KBM-7 (cell line): ENCODE measurements at regions not wholly inside any gene's neighbourhood (a gene's known extent, or its start where the extent isn't known, plus 50 kb on each side); places are given as distances from the start of the nearest gene placed in this dataset.
A peak's percentile ranks its signal among the peaks of the same experiment; 100 is the strongest.

ENCODE experiments used
- DNase-seq: peaks from one replicate; pipeline ENCODE4 v3.0.0-alpha.2; 2015
- in situ Hi-C: fragments of 300-500 bp; cut with MboI; formaldehyde crosslinking; loops from 2 replicates; pipeline ENCODE4 v1.14.3; 2020; ENCODE audit warnings: low sequenced_read_pairs, low pct_unique_long_range_greater_than_20kb, mixed read lengths

DNA sequence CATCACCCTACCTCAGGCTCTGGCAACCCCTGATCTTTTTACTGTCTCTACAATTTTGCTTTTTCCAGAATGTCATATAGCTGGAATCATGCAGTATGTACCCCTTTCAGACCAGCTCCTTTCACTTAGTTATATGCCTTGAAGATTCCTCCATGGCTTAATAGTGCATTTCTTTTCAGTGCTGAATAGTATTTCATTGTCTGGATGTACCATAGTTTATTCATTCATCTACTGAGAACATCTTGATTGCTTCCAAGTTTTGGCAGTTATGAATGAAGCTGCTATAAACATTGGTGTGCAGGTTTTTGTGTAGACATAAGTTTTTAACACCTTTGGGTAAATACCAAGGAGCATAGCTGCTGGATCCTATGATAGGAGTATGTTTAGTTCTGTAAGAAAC lies 50.8 kb upstream of the ANP32A start:
- no peak for DNase-seq
- in situ Hi-C loops, result loop anchor here (10.0 kb wide), 2 partner anchors 87 to 147 kb away; no protein-coding TSS in a partner anchor

DNA sequence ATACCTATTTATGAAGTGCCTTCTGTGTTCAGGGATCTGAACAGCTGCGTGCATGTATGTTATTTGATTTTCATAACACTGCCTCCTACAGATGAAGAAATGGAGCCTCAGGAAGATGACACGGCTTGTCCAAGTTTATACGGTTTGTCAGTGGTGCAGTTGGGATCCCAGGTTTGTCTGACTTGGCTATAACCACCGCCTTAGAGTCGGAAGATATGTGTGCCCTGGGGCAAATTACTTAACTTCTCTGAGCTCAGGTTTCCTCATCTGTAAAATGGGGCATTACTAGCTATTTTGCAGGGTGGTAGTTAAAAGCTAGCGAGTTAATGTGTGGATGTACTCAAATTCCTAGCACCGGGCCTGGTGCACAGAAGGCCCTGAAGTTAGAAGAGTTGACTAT lies 54.1 kb upstream of the ANP32A start:
- in situ Hi-C loops, result loop anchor here (10.0 to 25.0 kb wide), 3 partner anchors 90 to 312 kb away; no protein-coding TSS in a partner anchor

DNA sequence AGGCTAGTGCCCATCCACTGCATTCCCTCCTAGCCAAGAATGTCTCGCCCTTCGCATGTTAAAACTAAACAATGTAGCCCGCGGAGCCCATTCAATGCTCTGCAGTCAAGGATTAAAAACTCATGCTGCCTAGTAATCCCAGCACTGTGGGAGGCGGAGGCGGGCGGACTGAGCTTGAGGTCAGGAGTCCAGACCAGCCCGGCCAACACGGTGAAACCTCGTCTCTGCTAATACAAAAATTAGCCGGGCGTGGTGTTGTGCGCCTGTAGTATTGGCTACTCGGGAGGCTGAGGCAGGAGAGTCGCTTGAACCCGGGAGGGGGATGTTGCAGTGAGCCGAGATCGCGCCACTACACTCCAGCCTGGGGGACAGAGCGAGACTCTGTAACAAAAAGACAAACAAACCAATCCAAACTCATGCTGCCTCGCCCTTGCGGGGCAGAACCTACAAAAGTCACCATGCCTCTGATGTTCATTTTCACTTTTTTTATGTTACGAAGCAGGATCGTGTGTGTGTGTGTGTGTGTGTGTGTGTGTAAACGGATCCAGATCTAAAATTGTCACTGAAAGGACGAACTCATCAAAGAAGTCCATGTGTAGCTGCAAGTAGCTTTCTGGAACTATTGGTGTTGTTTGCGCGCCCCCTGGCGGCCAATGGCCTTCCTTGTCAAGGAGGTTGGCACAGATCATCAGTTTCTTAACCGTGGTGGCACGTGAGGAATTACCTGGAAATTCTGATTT lies 54.8 kb upstream of the SPESP1 start:
- in situ Hi-C loops, result loop anchor here (10.0 to 25.0 kb wide), 3 partner anchors 91 to 313 kb away; no protein-coding TSS in a partner anchor

More for the DNA sequence above, 54.1 kb upstream of the ANP32A start:
- no peak for DNase-seq

DNA sequence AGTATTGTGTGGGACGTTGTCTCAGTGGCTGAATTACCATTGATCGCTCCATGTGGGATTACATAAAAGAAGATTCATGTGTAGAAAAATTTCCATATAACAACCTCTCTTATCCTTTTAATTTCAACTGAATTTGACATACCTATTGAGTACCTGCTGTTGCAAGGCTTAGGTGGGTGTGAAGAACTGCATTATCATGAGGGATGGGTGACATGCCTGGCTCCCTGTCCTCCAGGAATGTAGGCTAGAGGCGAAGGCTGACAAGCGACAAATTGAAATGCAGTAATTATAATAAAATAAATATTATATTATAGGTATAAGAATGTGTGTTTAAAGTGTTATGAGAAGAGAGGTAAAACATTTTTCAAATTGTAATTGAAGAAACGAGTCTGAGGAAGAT lies 52.7 kb upstream of the SPESP1 start:
- DNase-seq, result no peak
- in situ Hi-C loops, result loop anchor here (10.0 to 25.0 kb wide), 3 partner anchors 93 to 315 kb away; no protein-coding TSS in a partner anchor

More for the DNA sequence above, 54.8 kb upstream of the SPESP1 start:
- DNase-seq, result peak; percentile 93

DNA sequence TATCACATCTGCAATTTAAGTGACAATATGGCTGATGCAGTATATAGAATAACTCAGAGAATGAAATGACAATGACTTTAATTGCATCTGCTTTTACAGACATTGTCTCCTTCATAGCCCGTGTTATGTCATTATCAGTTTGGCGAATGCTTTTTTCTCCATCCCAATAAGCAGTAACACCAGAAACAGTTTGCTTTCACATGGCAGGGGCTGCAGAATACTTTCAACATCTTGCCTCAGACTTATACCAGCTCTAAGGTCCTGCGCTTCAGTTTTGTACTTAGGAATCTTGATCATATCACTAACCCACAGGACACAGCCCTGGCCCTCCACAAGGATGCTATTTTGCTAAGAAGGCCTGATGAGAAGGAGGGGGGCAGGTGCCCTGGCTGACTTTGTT lies 49.9 kb upstream of the SPESP1 start:
- no peak for DNase-seq
- in situ Hi-C loops, result loop anchor here (25.0 kb wide), 1 partner anchor 318 kb away; no protein-coding TSS in a partner anchor
